DND-41 (cell line): ENCODE measurements at regions not wholly inside any gene's neighbourhood (a gene's known extent, or its start where the extent isn't known, plus 50 kb on each side); places are given as distances from the start of the nearest gene placed in this dataset.

Experiments
- ATAC-seq: fragments of 200-7000 bp; cut with Tn5 transposase; 3 replicates; pipeline ENCODE4 v1.9.1; 2021; ENCODE audit warnings: low read depth; ENCODE audit not compliant: insufficient read depth
- DNase-seq: peaks from one replicate; pipeline ENCODE4 v3.0.0-alpha.2; 2020
- H2AFZ ChIP-seq: 2 replicates; pipeline ENCODE4 v1.6.0; 2012; ENCODE audit warnings: low read depth, low read length
- H3K27ac ChIP-seq: 2 replicates; pipeline ENCODE4 v1.5.1; 2012; ENCODE audit warnings: low read length, inconsistent platforms
- H3K27me3 ChIP-seq: fragments of 200-600 bp; sonication (generic); 2 replicates; pipeline ENCODE4 v1.6.0; 2012; ENCODE audit warnings: low read length, mild to moderate bottlenecking, inconsistent platforms; ENCODE audit not compliant: insufficient read depth, poor library complexity
- H3K36me3 ChIP-seq: 2 replicates; pipeline ENCODE4 v1.5.1; 2012; ENCODE audit warnings: low read length, inconsistent platforms; ENCODE audit not compliant: insufficient read depth
- H3K4me1 ChIP-seq: 2 replicates; pipeline ENCODE4 v1.5.1; 2012; ENCODE audit warnings: mild to moderate bottlenecking, low read length; ENCODE audit not compliant: insufficient read depth
- H3K4me2 ChIP-seq: 2 replicates; pipeline ENCODE4 v1.6.0; 2012; ENCODE audit warnings: mild to moderate bottlenecking, moderate library complexity, low read length, inconsistent platforms; ENCODE audit not compliant: insufficient read depth
- H3K4me3 ChIP-seq, 2 experiments: fragments of 200-600 bp in 1 of 2; shearing (Covaris generic) in 1 of 2; 2 replicates each; pipeline ENCODE4 v1.5.1; 2012 to 2016; ENCODE audit warnings: inconsistent platforms in 2 of 2, low read length in 2 of 2, mild to moderate bottlenecking in 2 of 2, low read depth in 1 of 2, moderate library complexity in 1 of 2
- H3K79me2 ChIP-seq: 2 replicates; pipeline ENCODE4 v1.6.0; 2012; ENCODE audit warnings: low read length, inconsistent platforms; ENCODE audit not compliant: insufficient read depth
- H3K9ac ChIP-seq: 2 replicates; pipeline ENCODE4 v1.6.0; 2012; ENCODE audit warnings: low read depth, mild to moderate bottlenecking, inconsistent platforms, low read length, moderate library complexity
- H3K9me3 ChIP-seq: 2 replicates; pipeline ENCODE4 v1.5.1; 2012; ENCODE audit warnings: low read length, moderate library complexity, mild to moderate bottlenecking, inconsistent platforms; ENCODE audit not compliant: insufficient read depth, severe bottlenecking
- H4K20me1 ChIP-seq: 2 replicates; pipeline ENCODE4 v1.6.0; 2012; ENCODE audit warnings: low read length; ENCODE audit not compliant: insufficient read depth
- EZH2 ChIP-seq: IDR thresholded peaks from 3 replicates; pipeline ENCODE4 v1.6.1; 2012; ENCODE audit warnings: borderline replicate concordance, low read depth, mild to moderate bottlenecking, moderate library complexity, low read length, inconsistent platforms; ENCODE audit not compliant: severe bottlenecking
- TF ChIP-seq, protein P1 (sequence below): IDR thresholded peaks from 2 replicates; pipeline ENCODE4 v1.5.1; 2012; ENCODE audit warnings: borderline replicate concordance, low read length, moderate library complexity, mild to moderate bottlenecking; ENCODE audit not compliant: poor library complexity, severe bottlenecking; ENCODE audit errors: extremely low read depth

DNA sequence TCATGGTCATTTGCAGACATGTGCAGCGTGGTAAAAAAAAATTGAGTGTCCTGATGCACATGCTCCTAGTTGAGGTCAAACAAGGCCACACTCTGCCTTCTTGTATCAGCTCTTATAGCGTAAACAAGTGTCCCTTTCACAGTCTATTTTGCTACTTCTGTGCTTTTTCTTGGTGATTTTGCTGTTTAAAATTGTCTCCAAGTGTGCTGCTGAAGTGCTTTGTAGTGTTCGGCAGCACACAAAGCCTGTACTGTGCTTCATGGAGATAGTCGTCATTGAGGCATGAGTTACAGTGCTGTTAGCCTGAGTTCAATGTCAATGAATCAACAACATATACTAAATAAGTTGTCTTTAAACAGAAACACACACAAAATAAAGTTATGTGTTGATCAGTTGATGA is 690.4 kb upstream of the MEF2C start:
- H2AFZ ChIP-seq = no peak overlapping the region
- ATAC-seq = no peak

DNA sequence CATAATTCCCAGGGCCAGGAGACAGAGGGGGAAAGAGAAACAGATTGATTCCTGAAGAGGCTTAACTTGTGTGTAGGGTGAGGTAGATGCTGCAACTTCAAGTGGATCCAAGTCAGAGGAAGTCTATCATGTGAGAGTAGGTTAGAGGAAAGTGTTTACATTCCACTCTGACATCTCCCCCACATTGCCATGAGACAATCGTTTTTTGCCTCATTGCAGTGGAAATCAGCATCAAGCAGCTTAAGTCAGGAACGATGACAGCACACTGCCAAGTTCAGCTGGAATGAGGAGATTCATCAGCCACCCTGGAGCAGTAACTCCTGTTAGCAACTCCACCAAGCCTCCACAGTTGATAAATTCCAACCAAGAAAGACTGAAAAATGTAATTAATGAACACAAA is 689.7 kb upstream of the MEF2C start:
- Histone ChIP-seq H3K9me3 (no peaks in the 10 kb centered on the region), H3K4me1 (no peaks in the 10 kb centered on the region), H3K36me3 (no peaks in the 10 kb centered on the region), H3K4me3 (no peak overlapping the region), H3K27ac (no peak overlapping the region), H3K9ac (no peak overlapping the region), H4K20me1 (no peaks in the 10 kb centered on the region), H3K79me2 (no peaks in the 10 kb centered on the region), H2AFZ (no peak overlapping the region), H3K4me2 (no peak overlapping the region), H3K27me3 (no peaks in the 10 kb centered on the region)
- DNase-seq (no peak), ATAC-seq (no peak)
- TF ChIP-seq EZH2 = no peak
- TF ChIP-seq, protein P1, sequence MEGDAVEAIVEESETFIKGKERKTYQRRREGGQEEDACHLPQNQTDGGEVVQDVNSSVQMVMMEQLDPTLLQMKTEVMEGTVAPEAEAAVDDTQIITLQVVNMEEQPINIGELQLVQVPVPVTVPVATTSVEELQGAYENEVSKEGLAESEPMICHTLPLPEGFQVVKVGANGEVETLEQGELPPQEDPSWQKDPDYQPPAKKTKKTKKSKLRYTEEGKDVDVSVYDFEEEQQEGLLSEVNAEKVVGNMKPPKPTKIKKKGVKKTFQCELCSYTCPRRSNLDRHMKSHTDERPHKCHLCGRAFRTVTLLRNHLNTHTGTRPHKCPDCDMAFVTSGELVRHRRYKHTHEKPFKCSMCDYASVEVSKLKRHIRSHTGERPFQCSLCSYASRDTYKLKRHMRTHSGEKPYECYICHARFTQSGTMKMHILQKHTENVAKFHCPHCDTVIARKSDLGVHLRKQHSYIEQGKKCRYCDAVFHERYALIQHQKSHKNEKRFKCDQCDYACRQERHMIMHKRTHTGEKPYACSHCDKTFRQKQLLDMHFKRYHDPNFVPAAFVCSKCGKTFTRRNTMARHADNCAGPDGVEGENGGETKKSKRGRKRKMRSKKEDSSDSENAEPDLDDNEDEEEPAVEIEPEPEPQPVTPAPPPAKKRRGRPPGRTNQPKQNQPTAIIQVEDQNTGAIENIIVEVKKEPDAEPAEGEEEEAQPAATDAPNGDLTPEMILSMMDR = no peak

More for the DNA sequence above, 690.4 kb upstream of the MEF2C start:
- Histone ChIP-seq H3K4me3 (no peak overlapping the region), H3K79me2 (no peaks in the 10 kb centered on the region), H3K36me3 (no peaks in the 10 kb centered on the region), H4K20me1 (no peaks in the 10 kb centered on the region), H3K27ac (no peak overlapping the region), H3K9ac (no peak overlapping the region), H3K27me3 (no peaks in the 10 kb centered on the region), H3K9me3 (no peaks in the 10 kb centered on the region), H3K4me2 (no peak overlapping the region), H3K4me1 (no peaks in the 10 kb centered on the region)
- no peak for TF ChIP-seq EZH2
- TF ChIP-seq, protein P1 = no peak
- no peak for DNase-seq

DNA sequence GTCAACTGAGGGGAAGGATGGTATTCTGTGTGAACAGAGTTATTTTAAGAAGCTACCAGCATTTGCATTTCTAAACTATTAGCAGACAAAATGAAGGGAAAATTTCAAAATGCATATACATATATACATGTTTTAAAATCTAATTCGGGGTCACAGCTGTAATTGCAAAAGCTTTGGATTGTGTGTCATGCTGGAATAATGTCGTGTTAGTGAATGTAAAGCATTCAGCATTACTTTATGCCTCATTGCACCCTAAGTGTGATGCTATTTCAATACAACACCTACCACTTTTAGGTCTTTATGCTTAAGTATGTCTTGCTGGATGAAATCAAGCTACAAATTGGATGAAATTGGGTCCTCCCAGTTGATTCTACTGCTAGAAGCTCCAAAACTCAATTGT is 687.6 kb upstream of the MEF2C start:
- no peaks in the 10 kb centered on the region for H3K9me3 ChIP-seq
- DNase-seq (no peak), ATAC-seq (no peak)
- H2AFZ ChIP-seq = no peak overlapping the region
- H3K4me3 ChIP-seq = no peak overlapping the region
- no peaks in the 10 kb centered on the region for H3K36me3 ChIP-seq
- H3K27me3 ChIP-seq = no peaks in the 10 kb centered on the region
- no peaks in the 10 kb centered on the region for H3K4me1 ChIP-seq
- H4K20me1 ChIP-seq = no peaks in the 10 kb centered on the region
- no peak overlapping the region for H3K9ac ChIP-seq
- TF ChIP-seq, protein P1 = no peak
- no peak for TF ChIP-seq EZH2
- H3K79me2 ChIP-seq = no peaks in the 10 kb centered on the region
- H3K4me2 ChIP-seq = no peak overlapping the region
- no peak overlapping the region for H3K27ac ChIP-seq

DNA sequence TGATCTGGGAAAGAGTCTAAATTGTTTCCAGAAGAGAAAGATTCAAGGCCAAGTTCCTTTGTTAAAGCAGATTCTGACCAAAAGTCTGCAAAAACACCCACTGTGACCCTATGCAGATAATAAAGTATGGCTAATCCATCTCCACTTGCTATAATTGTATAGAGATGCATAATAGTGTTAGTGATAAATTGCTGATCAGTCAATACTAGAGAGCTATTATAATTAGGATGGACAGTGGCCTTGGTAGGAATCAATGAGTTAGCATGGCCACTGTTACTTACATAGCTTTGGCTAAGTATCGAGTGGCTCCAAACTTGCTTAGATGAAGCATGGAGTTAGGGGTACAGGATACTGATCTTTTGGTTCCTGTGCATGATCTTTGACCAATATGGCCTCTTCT is 683.4 kb upstream of the MEF2C start:
- no peak overlapping the region for H3K4me2 ChIP-seq
- DNase-seq (no peak), ATAC-seq (no peak)
- TF ChIP-seq, protein P1 = no peak
- no peak for TF ChIP-seq EZH2
- no peaks in the 10 kb centered on the region for H3K9me3 ChIP-seq
- no peaks in the 10 kb centered on the region for H3K27me3 ChIP-seq
- H3K27ac ChIP-seq = no peak overlapping the region
- no peaks in the 10 kb centered on the region for H3K36me3 ChIP-seq
- H3K4me3 ChIP-seq = no peak overlapping the region
- H2AFZ ChIP-seq = no peak overlapping the region
- no peaks in the 10 kb centered on the region for H3K79me2 ChIP-seq
- no peaks in the 10 kb centered on the region for H4K20me1 ChIP-seq
- no peak overlapping the region for H3K9ac ChIP-seq
- H3K4me1 ChIP-seq = no peaks in the 10 kb centered on the region
